ENCODE measurements at regions not wholly inside any gene's neighbourhood (a gene's known extent, or its start where the extent isn't known, plus 50 kb on each side); places are given as distances from the start of the nearest gene placed in this dataset.
"Not testable (repeated sequence)": the region's sequence is repeated elsewhere in the genome, so short reads cannot be mapped to it uniquely, and the experiment has no call there.

- DNase-seq (ENCODE audit: low read depth) = no peak
These were observed 369.2 kb upstream of the KLF6 start for GRCh38 chr10:4154191-4154715.

DNA sequence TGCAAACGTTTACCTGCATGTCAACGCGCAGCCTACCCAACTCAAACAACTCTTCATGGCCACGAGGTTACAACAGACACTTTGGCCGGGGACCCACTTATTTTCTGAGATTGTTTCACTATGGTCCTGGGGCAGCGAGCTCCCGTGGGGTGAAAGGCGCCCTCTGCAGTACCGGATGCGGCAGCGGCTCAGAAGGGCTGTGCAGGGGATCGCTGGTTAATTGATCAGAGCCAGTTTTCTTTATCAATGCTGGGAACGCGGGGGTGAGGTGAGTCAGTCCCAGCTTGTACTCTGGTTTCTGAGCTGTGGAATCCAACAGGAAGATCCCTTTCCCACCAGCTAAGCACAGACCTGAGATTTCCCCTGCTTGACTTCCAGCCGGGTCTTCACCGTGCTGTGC is 366.5 kb upstream of the KLF6 start:
- DNase-seq (ENCODE audit: low read depth) = no peak

- no peak for DNase-seq (ENCODE audit: low read depth)
These were observed 365.7 kb upstream of the KLF6 start for GRCh38 chr10:4150676-4151075.

DNA sequence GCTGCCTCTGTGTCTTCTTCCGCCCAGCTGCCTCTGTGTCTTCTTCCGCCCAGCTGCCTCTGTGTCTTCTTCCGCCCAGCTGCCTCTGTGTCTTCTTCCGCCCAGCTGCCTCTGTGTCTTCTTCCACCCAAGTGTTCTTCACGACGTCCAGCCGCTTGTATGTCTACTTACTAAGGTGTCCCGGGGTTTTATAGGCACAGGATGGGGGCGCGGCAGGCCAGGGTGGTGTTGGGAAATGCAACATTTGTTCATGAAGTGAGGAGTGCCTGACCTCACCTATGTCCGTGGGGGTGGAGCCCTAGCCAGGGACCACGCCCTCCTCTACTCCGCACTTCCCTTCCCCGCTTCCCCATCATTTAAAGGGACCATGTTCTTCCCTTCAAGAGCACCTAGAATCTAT is 364.5 kb upstream of the KLF6 start:
- not testable (repeated sequence) for DNase-seq (ENCODE audit: low read depth)

DNA sequence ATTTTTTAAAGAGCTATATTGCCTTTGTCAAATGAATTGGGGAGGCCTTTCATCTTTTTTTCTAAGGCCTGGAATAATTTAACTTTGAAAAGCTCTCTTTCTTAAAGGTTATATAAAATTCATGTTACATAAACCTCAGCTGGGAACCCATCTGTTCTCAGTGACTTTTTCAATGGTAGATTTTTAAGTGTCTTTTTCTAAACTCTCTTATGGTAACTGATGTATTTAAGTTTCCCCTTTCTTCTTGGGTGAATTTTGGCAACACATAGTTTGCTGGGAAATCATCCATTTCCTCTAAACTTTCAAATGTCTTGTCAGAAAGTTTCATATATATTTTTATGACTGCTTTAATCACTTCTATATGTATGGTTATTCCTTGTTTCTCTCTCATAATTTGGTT is 362.2 kb upstream of the KLF6 start:
- no peak for DNase-seq (ENCODE audit: low read depth)

- DNase-seq (ENCODE audit: low read depth) = peak; percentile 31
These were observed 359.8 kb upstream of the KLF6 start for GRCh38 chr10:4144817-4145216.

- peak; percentile 53 for DNase-seq (ENCODE audit: low read depth)
These were observed 356.5 kb upstream of the KLF6 start for GRCh38 chr10:4141471-4141870.

- DNase-seq (ENCODE audit: low read depth) = peak; percentile 81
These were observed 353.2 kb upstream of the KLF6 start for GRCh38 chr10:4138146-4138721.

- DNase-seq (ENCODE audit: low read depth) = no peak
These were observed 352.3 kb upstream of the KLF6 start for GRCh38 chr10:4137299-4137698.

- DNase-seq (ENCODE audit: low read depth) = no peak
These were observed 351.1 kb upstream of the KLF6 start for GRCh38 chr10:4136121-4136520.

GRCh38 chr10:4132216-4132556 is 347.2 kb upstream of the KLF6 start:
- no peak for DNase-seq (ENCODE audit: low read depth)

DNA sequence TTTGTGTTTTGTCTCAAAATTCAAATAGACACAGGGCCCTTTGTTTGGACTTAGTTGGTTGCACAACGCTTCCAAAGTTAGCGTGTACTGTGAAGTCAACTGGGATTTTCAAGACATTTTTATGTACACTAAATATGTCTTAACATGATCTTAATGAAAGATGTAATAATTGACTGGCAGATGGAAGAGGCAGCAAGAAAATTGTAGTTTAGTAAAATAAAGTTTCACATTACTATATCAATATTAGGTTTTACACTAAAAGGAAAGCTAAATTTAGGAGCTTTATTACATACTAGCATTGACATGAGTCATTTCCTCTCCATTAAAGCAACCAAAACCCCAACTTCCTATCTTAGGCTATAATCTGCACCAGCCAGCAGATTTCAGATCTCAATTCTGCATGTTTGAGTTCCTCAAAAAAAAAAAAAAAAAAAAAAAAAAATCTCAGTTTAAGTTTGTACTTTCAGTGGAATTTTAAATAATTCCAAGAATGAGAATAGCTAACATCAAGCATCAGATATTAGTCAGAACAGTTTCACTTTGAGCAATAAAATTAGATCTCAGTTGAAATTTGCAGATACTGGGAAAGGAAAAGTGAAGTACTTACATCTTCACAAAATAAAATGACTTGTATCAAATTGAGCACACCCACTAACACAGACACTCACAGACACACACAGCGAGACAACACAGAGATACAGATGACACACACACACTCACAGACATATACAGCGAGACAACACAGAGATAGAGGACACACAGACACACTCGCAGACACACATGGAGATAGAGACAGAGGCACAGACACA is 346.6 kb upstream of the KLF6 start:
- DNase-seq (ENCODE audit: low read depth) = peak; percentile 97

DNA sequence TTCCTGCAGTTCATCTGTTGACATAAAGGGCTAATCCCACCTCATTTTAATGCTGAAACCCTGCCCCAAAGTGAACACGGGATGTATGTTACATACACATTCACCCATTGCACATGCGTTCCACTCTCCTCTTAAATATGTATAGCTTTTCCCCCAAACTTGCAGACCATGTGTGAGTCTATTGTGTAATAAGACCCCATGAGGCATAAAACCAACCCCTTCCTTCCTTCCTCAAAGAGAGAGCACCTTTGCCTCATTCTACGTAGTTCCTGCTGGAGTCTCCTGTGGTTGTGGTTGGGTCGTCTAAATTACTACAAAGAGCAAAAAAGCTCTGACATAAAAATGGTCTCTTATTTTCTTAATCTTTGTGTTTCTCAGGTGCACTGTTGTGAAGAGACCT is 345.7 kb upstream of the KLF6 start:
- DNase-seq (ENCODE audit: low read depth) = no peak

DNA sequence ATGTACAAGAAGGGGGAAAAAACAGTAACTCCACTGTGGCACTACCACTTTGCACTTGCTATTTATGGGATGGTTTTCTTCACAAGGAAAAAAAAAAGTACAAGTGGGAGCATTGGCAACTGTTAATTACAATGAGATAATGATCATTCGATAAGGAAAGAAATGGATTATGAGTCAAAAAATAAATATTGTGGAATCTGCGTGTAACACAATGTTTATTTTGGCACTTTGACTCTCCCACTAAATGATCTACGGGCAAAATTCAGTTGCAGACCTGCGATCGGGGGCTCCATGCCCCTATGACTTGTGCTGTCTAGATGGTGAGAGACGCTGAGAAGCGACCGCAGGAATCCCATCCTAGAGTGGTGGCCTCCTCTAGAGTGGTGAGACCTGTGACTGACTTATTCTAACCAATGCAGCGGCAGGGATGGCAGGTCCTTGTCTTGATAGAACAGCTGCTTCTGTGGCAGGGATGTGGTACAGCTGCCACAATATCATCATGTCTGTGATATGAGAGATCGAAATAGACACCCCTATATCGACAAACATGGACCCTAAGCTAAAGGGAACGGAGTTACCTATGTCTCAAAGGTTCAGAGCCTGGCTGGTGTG is 345.0 kb upstream of the KLF6 start:
- no peak for DNase-seq (ENCODE audit: low read depth)

DNA sequence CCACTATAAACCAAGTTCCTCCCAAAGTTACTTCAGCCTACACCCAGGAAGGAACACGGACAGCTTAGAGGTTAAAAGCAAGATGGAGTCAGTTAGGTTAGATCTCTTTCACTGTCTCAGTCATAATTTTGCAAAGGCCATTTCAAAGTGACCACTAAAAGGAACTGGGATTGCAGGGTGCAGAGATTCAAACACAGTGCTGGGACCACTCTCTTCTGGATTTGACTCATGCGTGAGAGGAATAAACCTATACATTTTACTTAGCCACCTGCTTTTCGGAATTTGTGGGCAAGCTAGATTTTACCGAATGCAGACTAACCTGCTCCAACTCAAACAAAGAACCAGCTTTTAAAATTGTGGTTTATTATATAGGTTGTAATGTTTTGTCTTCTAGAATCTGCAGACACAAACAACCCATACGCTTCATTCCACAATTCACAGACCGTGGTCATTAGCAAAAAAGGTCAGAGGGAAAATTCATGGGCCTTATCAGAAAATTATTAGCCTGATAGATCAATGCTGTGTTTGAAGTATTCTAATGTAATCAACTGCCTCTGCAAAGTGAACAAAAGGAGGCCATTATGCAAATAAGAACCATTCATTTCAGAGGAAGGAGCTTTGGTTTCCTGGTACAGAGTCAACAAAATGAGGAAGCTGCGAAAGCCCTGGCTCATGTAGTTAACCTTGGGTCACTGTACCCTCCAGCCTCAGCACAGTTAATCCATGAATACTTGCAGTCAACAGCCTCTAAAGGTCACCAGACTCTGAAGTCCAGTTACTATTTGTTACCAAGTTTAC is 342.7 kb upstream of the KLF6 start:
- no peak for DNase-seq (ENCODE audit: low read depth)

- DNase-seq (ENCODE audit: low read depth) = peak; percentile 65
These were observed 340.8 kb upstream of the KLF6 start for GRCh38 chr10:4125776-4126175.

DNA sequence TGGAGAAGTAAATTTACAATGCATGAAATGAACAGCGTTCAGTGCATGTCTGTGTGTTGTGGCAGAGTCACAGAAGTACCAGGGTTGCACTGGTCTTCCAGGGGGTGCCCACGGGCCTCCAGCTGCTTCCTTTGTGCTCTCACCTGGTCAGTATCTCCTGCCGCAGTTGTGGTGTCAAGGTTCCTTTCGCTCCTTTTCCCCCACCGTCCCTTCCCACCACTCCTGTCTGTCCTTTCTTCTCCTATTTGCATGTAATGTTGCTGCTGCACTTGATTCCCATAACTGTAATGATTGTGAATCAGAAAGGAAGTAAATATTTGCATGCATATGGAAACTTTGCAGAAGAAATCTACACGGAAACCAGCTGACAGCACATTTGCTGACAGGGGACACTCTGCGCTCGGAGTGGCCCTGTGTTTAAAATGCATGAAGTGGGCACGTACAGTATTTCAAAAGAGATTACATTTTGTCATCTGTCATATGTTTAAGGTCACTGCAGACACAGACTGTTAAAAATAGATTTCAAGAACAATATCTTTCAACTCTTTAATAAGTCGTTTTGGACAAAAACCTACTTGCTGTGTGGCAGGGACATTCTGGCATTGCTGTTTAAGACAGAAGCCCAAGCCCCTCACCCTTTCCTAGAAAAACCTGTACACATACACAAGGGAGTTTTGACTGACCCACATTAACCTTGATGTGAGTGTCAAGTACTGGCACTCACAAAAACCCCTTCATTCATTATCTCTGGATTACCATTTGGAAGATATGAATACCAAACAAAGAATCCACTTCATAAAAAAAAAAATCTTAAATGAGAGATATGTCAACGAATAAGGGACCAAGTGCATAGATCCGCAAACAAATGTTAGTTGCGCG is 336.7 kb upstream of the KLF6 start:
- DNase-seq (ENCODE audit: low read depth) = no peak

- DNase-seq (ENCODE audit: low read depth) = no peak
These were observed 335.3 kb upstream of the KLF6 start for GRCh38 chr10:4120096-4120853.

DNA sequence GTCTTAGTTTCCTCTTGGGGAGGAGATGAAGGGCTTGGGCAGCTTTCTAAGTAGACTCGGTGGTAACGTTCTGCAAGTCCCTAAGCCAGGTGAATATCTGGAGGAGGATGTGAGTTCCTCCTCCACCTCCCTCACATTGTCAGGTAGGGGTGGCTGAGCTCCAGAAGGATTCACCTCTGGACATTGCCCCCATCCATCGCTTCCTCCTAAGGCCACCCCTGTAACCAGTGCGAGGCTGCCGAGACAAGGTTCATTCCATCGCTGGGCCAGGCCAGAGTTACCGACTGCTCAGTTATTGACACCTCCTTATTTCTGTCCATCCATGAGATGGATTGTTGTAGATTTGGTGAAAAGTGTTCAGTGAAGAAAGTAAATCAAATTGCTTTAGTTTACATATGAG is 334.1 kb upstream of the KLF6 start:
- DNase-seq (ENCODE audit: low read depth) = no peak

- DNase-seq (ENCODE audit: low read depth) = no peak
These were observed 332.6 kb upstream of the KLF6 start for GRCh38 chr10:4117604-4118003.

DNA sequence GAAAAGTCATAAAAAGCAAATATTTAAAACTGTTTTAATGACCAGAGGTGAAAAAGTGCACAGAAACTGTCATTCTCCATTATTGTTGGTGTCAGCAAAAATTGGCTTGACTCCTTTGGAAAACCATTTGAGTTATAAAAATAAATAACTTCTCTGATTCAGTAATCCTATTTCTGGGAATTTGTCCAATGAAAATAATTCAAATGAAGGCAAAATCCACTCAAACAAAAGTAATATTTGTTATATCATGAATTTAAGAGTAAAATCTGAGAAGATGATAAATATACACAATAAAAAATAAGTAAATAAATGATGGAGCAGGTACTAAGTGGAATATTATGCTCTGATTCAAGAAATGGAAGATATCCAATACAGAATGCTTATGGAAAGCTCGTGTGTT is 326.6 kb upstream of the KLF6 start:
- peak; percentile 64 for DNase-seq (ENCODE audit: low read depth)

All from EH (cell line).